ENCODE measurements at regions not wholly inside any gene's neighbourhood (a gene's known extent, or its start where the extent isn't known, plus 50 kb on each side); places are given as distances from the start of the nearest gene placed in this dataset.

- TF ChIP-seq, protein P1, sequence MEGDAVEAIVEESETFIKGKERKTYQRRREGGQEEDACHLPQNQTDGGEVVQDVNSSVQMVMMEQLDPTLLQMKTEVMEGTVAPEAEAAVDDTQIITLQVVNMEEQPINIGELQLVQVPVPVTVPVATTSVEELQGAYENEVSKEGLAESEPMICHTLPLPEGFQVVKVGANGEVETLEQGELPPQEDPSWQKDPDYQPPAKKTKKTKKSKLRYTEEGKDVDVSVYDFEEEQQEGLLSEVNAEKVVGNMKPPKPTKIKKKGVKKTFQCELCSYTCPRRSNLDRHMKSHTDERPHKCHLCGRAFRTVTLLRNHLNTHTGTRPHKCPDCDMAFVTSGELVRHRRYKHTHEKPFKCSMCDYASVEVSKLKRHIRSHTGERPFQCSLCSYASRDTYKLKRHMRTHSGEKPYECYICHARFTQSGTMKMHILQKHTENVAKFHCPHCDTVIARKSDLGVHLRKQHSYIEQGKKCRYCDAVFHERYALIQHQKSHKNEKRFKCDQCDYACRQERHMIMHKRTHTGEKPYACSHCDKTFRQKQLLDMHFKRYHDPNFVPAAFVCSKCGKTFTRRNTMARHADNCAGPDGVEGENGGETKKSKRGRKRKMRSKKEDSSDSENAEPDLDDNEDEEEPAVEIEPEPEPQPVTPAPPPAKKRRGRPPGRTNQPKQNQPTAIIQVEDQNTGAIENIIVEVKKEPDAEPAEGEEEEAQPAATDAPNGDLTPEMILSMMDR (IDR thresholded peaks at IDR 0.05) = no peak
- TF ChIP-seq POLR2A (IDR thresholded peaks at IDR 0.05) = no peak
Measured at GRCh38 chr15:38086611-38087010, 152.2 kb downstream of the TMCO5A start.

All from Peyer's patch (tissue), 4 donors.